Ureter (tissue), 1 donor: ENCODE measurements at regions not wholly inside any gene's neighbourhood (a gene's known extent, or its start where the extent isn't known, plus 50 kb on each side); places are given as distances from the start of the nearest gene placed in this dataset.

ENCODE experiments used
- DNase-seq: peaks from one replicate; pipeline ENCODE4 v3.0.0-alpha.2; 2020; ENCODE audit warnings: low spot score
- donor health status: DM: yes; HTN: yes; CAD: no.

DNA sequence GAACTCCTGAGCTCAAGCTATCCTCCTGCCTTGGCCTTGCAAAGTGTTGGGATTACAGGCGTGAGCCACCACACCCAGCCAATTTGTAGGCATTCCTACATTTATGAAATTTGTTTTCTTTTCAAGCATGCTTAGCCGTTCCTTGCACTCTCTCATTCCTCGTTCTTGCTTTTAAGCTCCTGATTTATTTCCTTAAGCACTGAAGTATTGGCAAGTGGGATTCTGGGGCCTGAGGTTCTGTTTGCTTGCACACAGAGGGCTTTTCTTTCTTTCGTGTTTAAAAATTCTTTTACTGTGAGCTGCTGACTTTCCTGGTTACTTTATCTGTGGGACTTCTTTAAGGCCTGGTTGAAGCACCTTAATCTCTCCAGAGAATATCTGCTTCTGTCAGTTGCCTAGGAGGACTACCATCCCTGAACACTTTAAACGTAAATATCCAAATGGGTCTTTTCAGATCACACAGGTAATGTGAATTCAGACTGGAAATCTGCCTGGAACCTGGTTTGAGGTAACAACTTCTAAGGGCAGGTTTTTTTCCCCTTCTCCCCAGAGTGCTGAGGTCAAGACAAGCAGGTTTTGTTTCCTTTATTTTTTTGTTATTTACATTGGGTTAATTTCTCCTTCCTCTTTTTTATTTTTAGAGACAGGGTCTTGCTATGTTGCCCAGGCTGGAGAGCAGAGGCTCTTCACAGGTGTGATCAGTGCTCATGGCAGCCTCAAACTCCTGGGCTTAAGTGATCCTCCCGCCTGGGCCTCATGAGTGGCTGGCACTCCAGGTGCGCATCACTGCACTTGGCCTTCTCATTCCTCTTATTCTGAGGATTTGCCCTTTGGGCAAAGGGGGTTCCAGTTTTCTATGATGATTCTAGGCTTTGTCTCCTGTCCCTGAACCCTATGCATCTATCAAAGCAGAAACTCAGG lies 102.9 kb downstream of the PFKFB3 start:
- DNase-seq, result no peak

DNA sequence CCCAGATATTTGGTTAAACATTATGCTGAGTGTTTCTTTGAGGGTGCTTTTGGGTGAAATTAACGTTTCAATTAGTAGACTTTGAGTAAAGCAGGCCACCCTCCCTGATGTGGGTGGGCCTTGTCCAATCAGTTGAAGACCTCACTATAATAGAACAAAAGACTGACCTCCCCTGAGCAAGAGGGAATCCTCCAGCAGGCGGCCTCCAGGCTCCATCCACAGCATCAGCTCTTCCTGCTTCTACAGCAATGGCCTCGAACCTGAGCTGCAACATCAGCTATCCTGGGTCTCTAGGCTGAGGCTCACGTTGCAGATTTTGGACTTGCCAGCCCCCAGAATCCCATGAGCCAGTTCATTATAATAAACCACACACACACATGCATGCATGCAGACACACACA lies 104.2 kb downstream of the PFKFB3 start:
- peak; percentile 17 for DNase-seq

DNA sequence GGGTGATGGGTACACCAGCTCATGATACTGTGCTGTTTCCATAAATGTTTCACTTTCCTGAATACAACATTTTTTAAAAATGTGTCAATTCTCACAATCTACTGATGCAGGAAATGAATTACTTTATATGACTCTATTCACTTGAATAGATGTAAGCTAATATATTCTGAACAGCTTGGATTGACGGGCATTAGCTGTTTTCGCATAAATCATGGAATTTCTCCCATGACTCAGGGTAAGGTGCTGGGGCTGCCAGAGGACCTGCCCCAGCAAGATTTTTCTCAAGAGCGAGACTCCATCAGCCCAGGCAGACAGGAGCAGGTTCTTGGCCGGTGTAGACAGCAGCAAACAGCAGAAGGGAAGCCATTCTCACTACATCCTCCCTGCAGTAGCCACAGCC lies 107.1 kb downstream of the PFKFB3 start:
- no peak for DNase-seq

DNA sequence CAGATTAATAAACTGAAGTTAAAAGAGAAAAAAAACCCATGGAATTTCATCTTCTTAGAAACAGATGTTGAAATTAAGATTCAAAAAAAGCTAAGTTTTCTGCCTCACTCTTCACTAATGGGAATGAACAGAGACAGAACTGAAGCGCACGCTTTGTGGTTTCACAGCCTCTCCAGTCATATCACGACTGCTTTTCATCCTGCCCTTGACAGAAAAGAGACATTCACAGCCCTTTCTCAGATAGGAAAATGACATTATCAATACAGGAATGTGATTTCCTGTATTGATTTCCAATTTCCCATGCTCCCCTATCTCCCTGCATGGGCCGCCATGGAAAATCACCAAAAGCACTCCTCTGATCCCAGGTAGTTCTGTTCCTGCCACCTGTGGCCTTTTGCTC lies 108.2 kb downstream of the PFKFB3 start:
- DNase-seq, result no peak

DNA sequence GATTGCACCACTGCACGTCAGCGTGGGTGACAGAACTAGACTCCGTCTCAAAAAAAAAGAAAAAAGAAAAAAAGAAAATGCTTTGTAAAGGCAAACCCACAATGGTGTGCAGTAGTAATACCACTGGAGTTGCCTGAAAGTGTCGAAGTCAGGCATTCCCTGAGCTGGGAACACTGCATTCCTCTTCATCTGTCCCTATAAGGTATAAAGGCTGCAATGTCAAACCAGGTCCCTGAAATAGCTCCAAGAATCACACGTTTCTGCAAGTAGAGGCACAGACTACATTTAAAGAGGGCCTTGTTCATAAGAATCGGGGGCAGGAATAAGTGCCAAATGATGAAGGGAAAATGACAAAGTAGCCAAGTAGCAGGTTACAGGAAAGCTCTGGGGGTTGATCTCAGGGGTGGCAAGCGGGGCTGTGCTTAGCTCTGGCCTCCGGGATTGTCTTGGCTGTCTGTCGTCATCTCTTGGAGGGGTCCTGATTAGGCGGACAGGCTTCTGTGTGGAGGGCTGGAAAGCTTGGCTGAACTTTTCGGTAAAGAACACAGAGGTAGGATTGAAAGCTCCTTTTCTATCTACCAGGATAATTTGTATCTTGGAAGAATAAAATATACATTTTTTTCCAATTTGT lies 109.1 kb downstream of the PFKFB3 start:
- no peak for DNase-seq

DNA sequence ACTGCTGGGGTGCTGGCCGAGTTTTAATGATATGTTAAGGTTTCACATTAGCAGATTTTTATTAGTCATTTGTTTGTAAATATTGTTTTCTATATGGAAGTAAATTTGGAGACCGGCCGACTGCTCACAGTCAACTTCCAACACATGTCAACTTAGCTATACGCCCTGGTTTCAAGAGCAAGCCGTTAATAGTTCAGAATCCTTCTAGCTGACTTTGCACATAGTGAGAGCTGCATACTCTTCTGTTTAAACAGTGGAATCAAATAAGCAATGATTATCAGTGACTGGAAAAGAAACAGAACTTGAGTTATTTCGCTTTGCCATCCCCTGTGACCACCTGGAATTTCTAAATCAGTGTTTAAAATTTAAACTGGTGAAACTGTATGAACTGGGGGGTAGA lies 109.9 kb downstream of the PFKFB3 start:
- no peak for DNase-seq

GRCh38 chr10:6313111-6313895 lies 110.6 kb downstream of the PFKFB3 start:
- DNase-seq, result no peak

GRCh38 chr10:6314620-6315205 lies 112.0 kb downstream of the PFKFB3 start:
- no peak for DNase-seq

DNA sequence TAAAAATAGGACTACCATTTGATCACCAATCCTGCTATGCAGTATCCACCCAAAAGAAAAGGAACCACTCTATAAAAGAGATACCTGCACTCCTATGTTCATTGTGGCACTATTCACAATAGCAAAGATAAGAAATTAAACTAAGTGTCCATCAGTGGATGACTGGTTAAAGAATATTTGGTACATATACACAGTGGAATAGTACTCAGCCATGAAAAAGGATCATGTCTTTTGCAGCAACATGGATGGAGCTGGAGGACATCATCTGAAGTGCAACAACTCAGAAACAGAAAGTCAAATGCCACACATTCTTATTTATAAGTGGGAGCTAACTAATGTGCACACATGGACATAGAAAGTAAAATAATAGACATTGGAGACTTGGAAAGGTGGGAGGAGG lies 116.4 kb downstream of the PFKFB3 start:
- DNase-seq, result no peak

- DNase-seq, result no peak
Measured at GRCh38 chr10:6320320-6321010, 117.7 kb downstream of the PFKFB3 start.

GRCh38 chr10:6321880-6322279 lies 119.1 kb downstream of the PFKFB3 start:
- no peak for DNase-seq

GRCh38 chr10:6322805-6323204 lies 120.1 kb downstream of the PFKFB3 start:
- no peak for DNase-seq

DNA sequence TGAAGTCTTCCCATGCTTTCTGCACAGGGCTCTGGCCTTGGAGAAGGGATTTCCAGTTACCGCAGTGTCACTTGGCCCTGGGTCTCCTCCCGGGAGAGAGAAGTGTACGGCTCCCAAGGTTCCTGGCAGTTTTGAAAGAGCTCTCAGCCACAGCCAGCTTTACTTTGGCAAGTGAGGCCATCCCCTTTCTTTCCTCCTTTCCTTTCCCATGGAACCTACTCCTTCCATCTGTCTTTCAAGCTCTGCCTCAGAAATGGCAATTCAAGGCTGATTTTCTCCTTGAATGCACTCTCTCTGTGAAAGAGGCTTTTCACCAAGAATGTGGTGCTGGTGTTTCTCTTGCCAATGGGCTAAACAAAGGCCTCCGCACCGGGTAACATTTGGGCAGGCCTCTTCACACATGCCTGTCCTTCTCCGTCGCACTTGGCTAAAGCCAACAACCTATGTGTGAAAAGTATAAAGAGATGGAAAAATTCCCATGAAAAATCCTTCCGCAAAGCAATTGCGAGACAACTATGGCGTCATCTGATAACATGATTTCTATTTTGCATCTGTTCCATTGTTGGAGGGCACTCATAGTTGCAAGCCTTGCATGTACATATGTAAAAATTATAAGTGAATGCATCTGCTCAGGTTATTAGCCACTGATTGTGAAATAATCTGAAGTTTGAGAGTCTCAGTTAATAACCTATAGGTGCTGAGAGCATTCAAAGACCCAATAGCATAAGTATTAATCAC lies 125.4 kb downstream of the PFKFB3 start:
- no peak for DNase-seq

GRCh38 chr10:6328699-6329423 lies 126.1 kb downstream of the PFKFB3 start:
- no peak for DNase-seq

DNA sequence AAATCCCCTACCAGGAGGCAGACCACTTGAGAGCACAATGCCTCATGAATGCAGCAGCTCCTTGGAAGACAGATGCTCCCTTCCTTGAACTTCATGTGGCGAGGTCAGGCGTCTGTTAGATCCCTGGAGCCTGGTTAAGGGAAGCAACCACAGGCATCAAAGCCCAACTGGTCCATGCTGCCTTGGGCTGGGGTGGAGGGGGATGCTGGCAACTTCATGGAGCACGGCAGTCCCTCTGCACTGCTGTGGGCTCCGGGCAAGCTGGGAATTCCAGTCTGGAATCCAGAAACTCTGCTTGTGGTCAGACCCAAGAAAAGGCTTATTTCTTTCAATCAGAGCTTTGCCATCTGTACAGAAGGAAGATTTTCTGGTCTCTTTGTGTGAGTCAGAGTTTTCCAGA lies 130.4 kb downstream of the PFKFB3 start:
- no peak for DNase-seq

DNA sequence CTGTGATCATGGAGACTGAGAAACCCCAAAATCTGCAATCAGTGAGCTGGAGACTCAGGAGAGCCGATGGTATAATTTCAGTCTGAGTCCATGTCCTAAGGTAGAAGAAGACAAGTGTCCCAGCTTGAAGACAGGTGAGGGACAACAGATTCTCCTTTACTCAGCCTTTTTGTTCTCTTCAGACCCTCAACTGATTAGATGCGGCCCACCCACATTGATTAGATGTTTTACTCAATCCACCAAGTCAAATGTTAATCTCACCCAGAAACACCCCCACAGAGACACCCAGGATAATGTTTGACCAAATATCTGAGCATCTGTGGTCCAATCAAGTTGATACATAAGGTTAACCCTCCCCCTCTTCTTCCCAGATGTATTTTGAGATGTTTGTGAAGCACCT lies 131.2 kb downstream of the PFKFB3 start:
- DNase-seq, result no peak

DNA sequence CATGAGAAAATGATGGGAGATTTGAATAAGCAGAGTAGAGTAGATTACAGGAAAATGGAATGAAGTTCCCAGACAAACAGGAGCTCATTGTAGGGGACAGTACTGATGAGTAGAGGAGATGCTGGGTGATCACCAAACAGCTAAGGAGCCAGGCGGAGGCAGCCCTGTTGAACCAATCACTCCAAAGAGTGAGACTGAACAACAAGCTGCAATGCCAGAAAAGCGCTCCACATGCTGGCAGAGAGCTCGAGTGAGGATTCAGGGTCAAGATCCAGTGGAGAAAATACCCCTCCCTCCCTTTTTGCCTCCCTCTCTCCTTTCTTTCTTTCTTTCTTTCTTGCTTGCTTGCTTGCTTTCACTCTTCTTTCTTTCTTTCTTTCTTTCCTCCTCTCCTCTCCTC lies 133.3 kb downstream of the PFKFB3 start:
- DNase-seq, result no peak

DNA sequence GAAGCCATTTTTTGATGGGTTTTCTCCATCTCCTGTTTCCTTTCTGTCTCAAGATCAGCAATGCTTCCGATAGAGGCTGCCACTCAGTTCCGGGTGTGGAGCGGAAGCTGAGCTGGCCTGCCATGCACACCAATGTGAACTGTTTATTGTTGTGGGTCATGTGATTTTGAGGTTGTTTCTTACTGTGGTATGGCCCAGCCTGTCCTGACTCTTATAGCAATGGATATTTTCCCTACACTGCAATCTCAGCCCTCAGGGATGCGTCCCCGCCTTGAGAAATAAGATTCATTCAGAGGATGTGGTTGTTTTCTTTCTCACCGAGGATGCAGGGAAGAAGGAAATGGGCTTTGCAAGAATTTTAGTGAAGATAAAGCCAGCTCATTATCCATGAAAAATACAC lies 134.7 kb downstream of the PFKFB3 start:
- DNase-seq, result no peak

- no peak for DNase-seq
Measured at GRCh38 chr10:6338361-6338760, 135.6 kb downstream of the PFKFB3 start.

DNA sequence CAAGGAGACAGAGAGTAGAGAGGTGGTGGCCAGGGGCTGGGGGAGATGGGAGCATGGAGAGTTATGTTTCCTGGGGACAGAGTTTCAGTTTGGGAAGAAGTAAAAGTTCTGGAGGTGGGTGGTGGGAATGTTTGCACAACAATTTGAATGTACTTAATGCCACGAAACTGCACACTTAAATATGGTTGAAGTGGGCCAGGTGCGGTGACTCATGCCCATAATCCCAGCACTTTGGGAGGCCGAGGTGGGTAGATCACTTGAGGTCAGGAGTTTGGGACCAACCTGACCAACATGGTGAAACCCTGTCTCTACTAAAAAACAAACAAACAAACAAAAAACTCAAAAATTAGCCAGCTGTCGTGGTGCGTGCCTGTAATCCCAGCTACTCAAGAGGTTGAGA lies 137.2 kb downstream of the PFKFB3 start:
- no peak for DNase-seq
